ENCODE measurements at regions not wholly inside any gene's neighbourhood (a gene's known extent, or its start where the extent isn't known, plus 50 kb on each side); places are given as distances from the start of the nearest gene placed in this dataset.

DNA sequence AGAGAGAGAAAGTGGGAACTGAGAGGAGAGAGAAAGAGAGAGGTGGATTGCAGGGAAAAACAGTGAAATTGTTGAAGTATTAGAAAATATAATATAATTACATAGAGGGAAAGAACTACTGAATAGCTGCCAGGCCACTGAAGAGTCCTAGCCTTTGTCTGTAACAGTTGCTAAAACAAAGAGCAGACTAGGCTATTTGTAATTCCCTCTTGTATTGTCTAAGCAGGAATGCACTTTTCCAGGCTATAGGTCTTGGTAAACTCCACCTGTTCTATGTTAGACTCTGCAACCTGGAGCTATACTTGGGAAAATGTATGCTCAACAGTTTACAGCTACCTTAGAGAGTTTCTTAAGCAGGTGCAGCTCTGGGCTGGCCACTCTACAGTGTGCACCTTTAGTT lies 1063.3 kb downstream of the ADGRL3 start:
- Histone ChIP-seq H3K36me3 (ENCODE audit: control insufficient read depth, insufficient read depth, low read length) (no peaks in the 10 kb centered on the region), H3K27ac (ENCODE audit: low read length) (no peak overlapping the region), H3K4me3 (ENCODE audit: low read depth in 2 of 2, low read length in 2 of 2) (no peak overlapping the region), H3K4me1 (ENCODE audit: control insufficient read depth, insufficient read depth, low read length) (no peaks in the 10 kb centered on the region), H3K27me3 (ENCODE audit: control insufficient read depth, insufficient read depth, low read length) (no peaks in the 10 kb centered on the region), H3K9me3 (ENCODE audit: control insufficient read depth, insufficient read depth, low read depth, low read length) (no peaks in the 10 kb centered on the region)
- ATAC-seq (no peak), DNase-seq (ENCODE audit: low read depth, low spot score) (no peak)
- BruUV-seq (replicated peaks): no TSS peak
- TF ChIP-seq POLR2AphosphoS5 (IDR thresholded peaks at IDR 0.05; ENCODE audit: low read depth, low read length) (no peak), TCF7L2 (IDR thresholded peaks at IDR 0.05; ENCODE audit: low read depth, low read length) (no peak), SIN3A (IDR thresholded peaks at IDR 0.05; ENCODE audit: borderline replicate concordance, insufficient read depth, low read depth, low read length) (no peak)
- TF ChIP-seq, protein P1, sequence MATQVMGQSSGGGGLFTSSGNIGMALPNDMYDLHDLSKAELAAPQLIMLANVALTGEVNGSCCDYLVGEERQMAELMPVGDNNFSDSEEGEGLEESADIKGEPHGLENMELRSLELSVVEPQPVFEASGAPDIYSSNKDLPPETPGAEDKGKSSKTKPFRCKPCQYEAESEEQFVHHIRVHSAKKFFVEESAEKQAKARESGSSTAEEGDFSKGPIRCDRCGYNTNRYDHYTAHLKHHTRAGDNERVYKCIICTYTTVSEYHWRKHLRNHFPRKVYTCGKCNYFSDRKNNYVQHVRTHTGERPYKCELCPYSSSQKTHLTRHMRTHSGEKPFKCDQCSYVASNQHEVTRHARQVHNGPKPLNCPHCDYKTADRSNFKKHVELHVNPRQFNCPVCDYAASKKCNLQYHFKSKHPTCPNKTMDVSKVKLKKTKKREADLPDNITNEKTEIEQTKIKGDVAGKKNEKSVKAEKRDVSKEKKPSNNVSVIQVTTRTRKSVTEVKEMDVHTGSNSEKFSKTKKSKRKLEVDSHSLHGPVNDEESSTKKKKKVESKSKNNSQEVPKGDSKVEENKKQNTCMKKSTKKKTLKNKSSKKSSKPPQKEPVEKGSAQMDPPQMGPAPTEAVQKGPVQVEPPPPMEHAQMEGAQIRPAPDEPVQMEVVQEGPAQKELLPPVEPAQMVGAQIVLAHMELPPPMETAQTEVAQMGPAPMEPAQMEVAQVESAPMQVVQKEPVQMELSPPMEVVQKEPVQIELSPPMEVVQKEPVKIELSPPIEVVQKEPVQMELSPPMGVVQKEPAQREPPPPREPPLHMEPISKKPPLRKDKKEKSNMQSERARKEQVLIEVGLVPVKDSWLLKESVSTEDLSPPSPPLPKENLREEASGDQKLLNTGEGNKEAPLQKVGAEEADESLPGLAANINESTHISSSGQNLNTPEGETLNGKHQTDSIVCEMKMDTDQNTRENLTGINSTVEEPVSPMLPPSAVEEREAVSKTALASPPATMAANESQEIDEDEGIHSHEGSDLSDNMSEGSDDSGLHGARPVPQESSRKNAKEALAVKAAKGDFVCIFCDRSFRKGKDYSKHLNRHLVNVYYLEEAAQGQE (IDR thresholded peaks at IDR 0.05; ENCODE audit: insufficient read depth in 1 of 2, low read depth in 2 of 2, low read length in 1 of 2): no peak
- TF ChIP-seq, protein P2, sequence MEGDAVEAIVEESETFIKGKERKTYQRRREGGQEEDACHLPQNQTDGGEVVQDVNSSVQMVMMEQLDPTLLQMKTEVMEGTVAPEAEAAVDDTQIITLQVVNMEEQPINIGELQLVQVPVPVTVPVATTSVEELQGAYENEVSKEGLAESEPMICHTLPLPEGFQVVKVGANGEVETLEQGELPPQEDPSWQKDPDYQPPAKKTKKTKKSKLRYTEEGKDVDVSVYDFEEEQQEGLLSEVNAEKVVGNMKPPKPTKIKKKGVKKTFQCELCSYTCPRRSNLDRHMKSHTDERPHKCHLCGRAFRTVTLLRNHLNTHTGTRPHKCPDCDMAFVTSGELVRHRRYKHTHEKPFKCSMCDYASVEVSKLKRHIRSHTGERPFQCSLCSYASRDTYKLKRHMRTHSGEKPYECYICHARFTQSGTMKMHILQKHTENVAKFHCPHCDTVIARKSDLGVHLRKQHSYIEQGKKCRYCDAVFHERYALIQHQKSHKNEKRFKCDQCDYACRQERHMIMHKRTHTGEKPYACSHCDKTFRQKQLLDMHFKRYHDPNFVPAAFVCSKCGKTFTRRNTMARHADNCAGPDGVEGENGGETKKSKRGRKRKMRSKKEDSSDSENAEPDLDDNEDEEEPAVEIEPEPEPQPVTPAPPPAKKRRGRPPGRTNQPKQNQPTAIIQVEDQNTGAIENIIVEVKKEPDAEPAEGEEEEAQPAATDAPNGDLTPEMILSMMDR (IDR thresholded peaks at IDR 0.05): no peak
- CTCF ChIA-PET: no interaction called here
- in situ Hi-C loops (cut with HindIII; ENCODE audit: low pct_unique_long_range_greater_than_20kb, low sequenced_read_pairs): no loop called here
- intact Hi-C loops (cut with micrococcal nuclease; ENCODE audit: unreplicated experiment): no loop called here
- POLR2A ChIA-PET: no interaction called here

DNA sequence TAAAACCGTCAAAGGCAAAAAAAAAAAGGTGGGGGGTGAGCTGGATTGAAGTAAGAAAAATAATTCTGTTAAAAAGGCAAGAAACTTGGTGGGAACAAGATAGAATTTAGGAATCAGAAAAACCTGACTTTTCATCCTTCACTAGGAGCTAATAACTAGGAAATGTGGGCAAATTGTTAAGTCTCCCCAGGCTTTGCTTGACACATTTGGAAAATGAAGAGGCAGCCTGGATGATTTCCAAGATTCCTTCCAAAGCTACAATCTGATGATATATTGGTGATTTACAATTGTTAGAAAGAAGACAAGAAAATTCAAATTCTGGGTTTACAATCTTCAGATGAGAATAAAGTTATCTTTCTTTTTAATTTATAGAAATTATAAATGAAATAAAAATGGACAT lies 1062.5 kb downstream of the ADGRL3 start:
- no peaks in the 10 kb centered on the region for H3K9me3 ChIP-seq (ENCODE audit: control insufficient read depth, insufficient read depth, low read depth, low read length)
- intact Hi-C loops (cut with micrococcal nuclease; ENCODE audit: unreplicated experiment) (no loop called here), in situ Hi-C loops (cut with HindIII; ENCODE audit: low pct_unique_long_range_greater_than_20kb, low sequenced_read_pairs) (no loop called here)
- POLR2A ChIA-PET: no interaction called here
- no peak for ATAC-seq
- no peak for DNase-seq (ENCODE audit: low read depth, low spot score)
- no peak overlapping the region for H3K27ac ChIP-seq (ENCODE audit: low read length)
- BruUV-seq (replicated peaks): no TSS peak
- no peak overlapping the region for H3K4me3 ChIP-seq (ENCODE audit: low read depth in 2 of 2, low read length in 2 of 2)
- TF ChIP-seq TCF7L2 (IDR thresholded peaks at IDR 0.05; ENCODE audit: low read depth, low read length): no peak
- TF ChIP-seq POLR2AphosphoS5 (IDR thresholded peaks at IDR 0.05; ENCODE audit: low read depth, low read length): no peak
- TF ChIP-seq, protein P1 (IDR thresholded peaks at IDR 0.05; ENCODE audit: insufficient read depth in 1 of 2, low read depth in 2 of 2, low read length in 1 of 2): no peak
- TF ChIP-seq, protein P2 (IDR thresholded peaks at IDR 0.05): no peak
- no peak for TF ChIP-seq SIN3A (IDR thresholded peaks at IDR 0.05; ENCODE audit: borderline replicate concordance, insufficient read depth, low read depth, low read length)
- H3K36me3 ChIP-seq (ENCODE audit: control insufficient read depth, insufficient read depth, low read length): no peaks in the 10 kb centered on the region
- H3K27me3 ChIP-seq (ENCODE audit: control insufficient read depth, insufficient read depth, low read length): no peaks in the 10 kb centered on the region
- CTCF ChIA-PET: no interaction called here
- H3K4me1 ChIP-seq (ENCODE audit: control insufficient read depth, insufficient read depth, low read length): no peaks in the 10 kb centered on the region

All from Panc1 (cell line).